Mammary epithelial cell (primary cell): ENCODE measurements at regions not wholly inside any gene's neighbourhood (a gene's known extent, or its start where the extent isn't known, plus 50 kb on each side); places are given as distances from the start of the nearest gene placed in this dataset.

Source experiments
- CTCF ChIP-seq, 2 donors: IDR thresholded peaks in 1 of 2; conservative IDR thresholded peaks in 1 of 2; 2 replicates each; pipeline ENCODE4 v1.5.1; 2011 to 2012; ENCODE audit warnings: inconsistent platforms in 2 of 2, low read length in 2 of 2, mild to moderate bottlenecking in 2 of 2, control low read depth in 1 of 2, low read depth in 1 of 2; ENCODE audit not compliant: insufficient read depth in 1 of 2; ENCODE audit errors: extremely low read depth in 1 of 2
- EZH2 ChIP-seq: IDR thresholded peaks from 2 replicates; pipeline ENCODE4 v1.6.1; 2012; ENCODE audit warnings: low read length, inconsistent platforms, borderline replicate concordance

- TF ChIP-seq CTCF (conservative IDR thresholded peaks at IDR 0.05 in 1 of 2, IDR thresholded peaks at IDR 0.05 in 1 of 2; ENCODE audit: extremely low read depth in 1 of 2, insufficient read depth in 1 of 2, low read depth in 1 of 2, low read length in 2 of 2) (no peak), EZH2 (no peak)
Measured at GRCh38 chr4:180962268-180962667, 1280.9 kb upstream of the TENM3 start.
